ENCODE measurements at regions not wholly inside any gene's neighbourhood (a gene's known extent, or its start where the extent isn't known, plus 50 kb on each side); places are given as distances from the start of the nearest gene placed in this dataset.
"Not testable (repeated sequence)": the region's sequence is repeated elsewhere in the genome, so short reads cannot be mapped to it uniquely, and the experiment has no call there.

DNA sequence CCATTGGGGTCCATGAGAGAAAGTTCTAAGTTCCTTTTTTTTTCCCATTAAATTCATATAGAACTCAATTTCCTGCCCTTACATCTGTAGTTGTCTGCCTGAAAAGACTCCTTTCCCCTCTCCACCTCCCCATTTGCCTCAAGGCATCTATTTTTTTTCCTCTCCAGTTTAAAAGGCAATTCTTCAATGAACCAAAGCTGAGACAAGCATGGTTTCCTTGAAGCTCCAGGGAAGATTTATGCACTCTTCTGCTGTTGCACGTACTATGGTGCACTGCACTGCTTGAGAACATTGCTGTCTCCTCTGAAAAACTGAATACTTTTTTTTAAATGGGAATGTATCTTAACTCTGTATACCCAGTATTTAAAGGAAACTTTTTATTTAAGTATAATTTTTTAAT is 465.2 kb downstream of the CD83 start:
- DNase-seq, result no peak

DNA sequence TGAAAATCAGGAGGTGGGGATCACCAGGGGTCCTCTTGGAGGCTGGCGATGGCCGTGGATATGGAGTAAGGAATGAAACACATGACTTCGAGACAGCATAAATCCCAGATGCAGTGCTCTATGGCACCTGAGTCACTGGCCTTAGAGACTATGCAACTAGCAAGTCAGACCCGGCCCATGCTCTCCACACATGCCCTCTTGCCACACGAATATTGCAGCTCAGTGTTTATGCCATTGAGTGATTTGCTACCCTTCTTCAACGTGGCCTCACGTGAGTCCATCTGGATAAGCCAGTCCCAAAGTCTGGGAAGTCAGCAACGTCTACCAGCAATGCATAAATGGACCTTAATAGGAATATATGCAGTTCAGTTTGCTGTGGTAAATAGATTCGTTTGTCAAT is 466.3 kb downstream of the CD83 start:
- DNase-seq, result no peak

DNA sequence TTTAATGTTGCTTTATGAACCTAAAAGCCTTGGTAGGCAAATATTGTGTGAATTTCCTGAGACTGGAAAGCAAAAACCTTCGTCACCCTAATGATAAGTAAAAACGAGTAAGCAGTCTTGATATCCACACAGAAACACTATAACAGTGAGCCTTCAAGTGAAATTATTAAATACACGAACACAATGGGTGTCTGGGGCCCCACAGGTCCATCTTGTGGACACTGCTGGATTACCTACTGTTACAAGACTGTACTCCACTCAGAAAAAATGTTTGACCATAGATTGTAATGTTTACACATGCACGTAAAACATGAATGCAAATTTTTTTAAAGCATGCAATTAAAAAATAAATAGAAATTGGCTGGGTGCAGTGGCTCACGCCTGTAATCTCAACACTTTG is 466.9 kb downstream of the CD83 start:
- DNase-seq, result no peak

DNA sequence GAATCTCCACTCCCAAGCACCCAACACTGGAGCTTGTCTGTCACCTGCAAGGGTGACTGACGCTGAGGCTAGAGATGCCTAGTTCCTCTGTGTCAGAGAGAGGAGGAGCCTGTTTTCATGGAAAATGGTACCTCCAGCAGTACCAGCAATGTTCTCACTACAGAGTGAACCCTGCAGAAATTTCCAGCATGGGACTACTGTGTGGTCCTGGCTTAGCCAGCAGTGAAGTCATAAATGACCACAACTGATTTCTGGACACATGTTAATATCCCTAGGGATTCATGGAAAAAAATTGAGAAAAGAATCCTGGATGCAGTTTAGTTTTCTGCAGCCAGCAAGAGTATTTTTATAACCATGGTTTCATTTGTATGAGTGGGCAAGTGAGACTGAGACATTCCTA is 468.1 kb downstream of the CD83 start:
- DNase-seq, result no peak

DNA sequence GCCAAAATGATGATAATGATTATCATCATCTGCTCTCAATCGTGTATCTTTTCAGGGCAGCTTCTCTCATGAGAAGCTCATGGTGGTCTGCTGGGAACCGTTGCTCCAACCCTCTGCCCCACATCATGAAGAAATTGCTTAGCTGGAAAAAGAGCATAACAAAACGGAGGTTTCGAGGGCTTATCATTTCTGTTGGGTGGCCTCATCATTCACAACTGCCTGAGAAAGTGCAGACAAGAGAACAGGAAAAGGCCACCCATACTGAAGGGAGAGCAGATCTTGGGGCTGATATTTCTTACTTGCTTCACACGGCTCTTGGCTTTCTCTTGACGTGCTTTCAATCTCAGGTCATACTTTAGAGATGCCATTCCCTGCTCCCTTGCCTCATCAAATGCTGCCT is 471.6 kb downstream of the CD83 start:
- DNase-seq, result no peak

DNA sequence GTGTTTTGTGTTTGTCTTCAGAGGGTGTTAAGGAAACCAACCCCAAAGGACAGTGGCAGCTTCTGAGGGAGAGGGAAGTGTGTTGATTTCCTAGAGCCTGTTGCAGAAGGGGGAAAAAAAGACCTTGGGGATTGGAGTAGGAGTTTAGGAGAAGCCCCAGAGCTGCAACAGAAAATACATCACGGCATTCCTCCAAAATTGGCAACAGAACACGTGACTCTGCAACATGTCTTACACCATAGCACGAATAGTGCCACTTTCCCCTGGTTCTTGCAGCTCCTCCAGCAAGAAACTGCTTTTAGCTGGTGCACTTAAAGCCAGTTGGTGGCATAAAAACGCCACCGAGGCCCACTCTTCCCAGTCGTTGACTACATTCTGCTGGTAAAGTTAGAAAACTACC is 473.0 kb downstream of the CD83 start:
- no peak for DNase-seq

DNA sequence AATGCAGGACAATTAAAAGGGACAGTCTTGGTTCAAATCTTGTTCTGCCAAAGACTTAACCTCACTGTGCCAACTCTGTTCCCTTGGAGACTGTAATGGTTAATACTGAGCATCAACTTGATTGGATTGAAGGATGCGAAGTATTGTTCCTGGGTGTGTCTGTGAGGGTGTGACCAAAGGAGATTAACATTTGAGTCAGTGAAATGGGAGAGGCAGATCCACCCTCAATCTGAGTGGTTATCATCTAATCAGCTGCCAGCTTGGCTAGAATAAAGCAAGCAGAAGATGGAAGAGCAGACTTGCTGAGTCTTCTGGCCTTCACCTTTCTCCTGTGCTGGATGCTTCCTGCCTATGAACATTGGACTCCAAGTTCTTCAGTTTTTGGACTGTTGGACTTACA is 474.4 kb downstream of the CD83 start:
- no peak for DNase-seq

DNA sequence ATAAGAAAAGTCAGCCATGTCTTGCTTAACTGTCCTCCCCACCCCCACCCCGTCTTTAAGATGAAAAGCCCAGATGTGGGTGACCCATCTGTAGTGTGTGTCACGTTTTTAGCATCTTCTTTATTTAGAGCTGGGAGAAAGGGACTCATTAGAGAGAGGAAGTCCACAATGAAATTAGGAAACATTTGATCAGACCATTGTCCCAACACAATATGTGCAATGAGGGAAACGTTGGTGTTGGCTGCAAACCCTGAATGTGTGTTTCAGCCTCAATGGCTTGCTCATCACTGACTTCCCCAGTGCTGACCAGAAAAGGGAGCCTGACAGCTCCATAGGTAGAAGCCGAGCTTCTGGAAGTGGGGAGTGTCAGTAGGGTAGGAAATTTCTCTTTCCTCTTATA is 475.7 kb downstream of the CD83 start:
- no peak for DNase-seq

DNA sequence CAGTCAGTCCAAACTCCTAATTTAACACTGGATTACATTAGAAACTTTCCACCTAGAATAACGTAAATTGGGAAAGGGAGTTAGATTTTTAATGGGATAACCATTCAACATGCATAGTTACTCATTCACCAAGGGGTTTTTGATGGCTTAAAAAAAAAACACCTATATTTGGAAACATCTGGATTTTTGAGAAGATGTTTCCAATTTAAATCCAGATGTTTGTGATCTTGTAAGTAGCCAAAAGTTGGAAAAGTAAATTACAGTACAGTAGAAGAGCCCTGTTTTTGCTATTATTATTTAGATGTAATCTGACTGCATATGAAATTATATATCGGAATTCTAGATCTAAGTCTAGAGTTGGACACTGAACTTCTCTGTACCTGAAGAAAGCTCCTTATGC is 478.2 kb downstream of the CD83 start:
- DNase-seq, result no peak

DNA sequence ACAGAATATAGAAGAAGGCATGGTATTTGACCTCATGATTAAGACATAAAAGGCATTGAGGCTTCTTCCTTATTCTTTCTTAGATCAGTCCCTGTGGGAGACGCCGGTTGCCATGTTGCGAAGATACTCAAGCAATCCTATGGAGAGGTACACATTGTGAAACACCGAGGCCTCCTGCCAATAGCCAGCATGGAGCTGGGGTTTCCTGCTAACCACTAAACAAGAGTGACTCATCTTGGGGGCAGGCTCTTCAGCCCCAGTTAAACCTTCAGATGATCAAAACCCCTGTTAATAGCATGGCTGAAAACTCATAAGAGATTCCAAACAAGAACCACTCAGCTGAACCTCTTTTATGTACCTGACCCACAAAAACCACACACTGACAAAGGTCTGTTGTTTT is 478.8 kb downstream of the CD83 start:
- no peak for DNase-seq

DNA sequence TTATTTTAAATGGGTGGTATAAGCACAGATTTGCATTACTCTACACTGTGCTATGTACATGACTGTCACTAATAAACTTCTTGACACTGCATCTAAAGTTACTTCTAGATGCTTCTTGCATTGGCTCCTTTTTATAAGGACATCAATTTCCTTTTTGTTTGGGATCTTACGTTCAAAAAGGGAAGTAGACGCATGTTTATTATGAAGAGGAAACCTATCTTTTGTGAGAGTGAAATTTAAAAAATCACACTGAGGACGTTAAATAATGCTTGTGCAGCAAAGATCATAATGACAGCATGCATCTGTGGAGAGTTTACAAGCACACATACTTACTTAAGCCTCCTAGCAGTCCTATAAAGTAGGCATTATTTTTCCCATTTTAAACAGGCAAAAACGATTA is 479.5 kb downstream of the CD83 start:
- no peak for DNase-seq

DNA sequence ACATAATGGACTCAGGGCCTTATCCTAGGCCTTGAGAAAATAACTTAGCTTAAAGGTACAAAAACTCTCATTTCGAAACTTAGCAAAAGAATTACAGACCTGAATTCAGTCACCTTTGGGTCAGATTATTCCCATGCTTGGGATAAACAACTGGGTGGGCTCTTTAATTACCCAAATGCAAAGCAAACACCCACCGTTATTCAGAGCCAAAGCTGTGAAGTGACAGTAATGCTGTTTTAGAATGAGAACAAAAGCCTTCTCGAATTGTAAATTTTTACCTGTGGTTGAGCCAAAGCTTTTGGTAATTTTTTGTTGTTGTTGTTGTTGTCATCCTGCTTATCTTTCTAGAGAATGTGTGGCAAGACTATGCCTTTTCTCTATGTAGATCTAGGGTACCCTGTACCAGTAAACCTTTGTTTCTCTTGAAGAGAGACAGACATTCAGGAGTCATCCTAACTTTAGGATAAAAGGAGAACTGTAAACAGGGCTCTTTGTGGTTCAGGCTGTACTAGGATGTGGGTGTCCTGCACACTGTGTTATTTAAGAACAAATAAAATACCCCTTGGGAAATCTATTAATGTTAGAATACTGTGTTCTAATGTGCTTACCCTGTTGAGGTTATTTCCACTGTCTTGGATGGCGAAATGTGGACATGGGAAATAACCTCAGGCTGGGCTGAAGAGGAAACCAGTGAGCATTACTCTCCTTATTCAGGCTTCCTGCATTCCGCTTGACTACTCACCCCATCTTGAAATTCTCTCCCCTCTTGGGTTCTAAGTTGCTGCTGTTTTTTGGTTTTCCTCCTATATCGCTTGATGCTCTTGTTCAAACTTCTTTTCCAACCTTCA is 480.7 kb downstream of the CD83 start:
- no peak for DNase-seq

DNA sequence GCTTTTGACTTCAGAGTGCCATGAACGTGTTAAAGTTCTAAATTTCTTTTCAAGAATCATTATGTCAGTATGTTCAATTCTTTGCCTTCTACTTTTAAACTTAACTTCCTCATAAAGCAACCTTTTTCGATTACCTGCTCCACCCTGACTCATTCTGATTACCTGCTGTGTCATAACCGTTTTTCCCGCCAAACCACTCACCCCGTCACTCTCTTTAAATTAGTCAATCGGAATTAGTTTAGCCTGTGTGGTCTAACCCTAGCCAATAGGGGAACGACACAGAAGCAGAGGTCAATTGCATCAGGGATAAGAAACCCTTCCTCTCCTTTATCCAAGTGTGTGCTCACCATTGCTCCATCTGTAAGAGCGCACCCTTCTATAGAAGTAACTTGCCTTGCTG is 482.7 kb downstream of the CD83 start:
- DNase-seq, result not testable (repeated sequence)

DNA sequence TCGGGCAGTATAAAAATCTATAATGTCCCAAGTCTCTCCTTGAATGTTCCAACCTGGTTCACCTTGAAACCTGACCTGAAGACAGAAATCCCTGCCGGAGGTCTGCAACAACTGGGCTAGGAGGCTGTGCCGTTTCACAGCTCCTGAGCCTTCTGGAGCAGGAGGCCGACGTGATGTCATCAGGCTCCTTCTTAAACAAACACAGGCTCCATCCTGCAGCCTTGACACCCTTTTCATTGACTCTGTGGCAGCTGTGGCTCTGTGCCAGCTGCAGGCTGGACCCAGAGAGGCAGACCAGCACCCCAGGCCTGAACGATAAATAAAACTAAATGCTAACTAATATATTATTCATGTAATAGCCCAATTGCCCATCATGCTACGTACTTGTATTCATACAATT is 483.9 kb downstream of the CD83 start:
- no peak for DNase-seq

DNA sequence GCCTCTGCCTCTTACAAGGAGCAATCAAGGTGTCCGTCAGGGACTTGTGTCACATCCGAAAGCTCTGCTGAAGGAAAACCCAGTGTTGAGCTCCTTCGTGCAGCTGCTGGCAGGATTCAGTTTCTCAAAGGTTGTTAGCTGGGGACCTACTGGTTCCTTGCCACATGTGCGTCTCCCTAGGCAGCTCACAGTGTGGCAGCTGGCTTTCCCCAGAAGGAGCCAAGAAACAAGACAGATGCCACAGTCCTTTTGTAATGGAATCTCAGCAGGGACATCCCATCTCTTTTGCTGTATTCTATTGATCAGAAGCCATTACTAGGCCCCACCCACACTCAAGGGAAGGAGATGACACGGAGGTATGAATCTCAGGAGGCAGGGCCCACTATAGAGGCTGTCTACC is 488.8 kb downstream of the CD83 start:
- no peak for DNase-seq

DNA sequence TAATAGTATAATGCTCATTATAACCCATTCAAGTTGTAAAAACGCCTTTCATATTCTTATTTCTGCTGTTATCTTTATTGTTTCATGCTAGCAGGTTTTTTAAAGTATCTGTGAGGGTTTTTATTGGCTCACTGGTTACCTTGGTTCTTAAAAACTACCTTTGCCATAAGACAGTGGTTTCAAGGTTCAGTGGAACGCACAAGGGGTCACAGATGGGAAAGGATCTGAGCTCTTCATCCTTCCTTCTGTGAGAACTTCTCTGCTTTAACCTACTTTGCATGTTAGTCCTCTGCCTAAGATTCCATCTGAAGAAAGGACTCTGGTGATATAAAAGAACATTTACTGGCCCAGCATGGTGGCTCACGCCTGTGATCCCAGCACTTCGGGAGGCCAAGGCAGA is 492.6 kb downstream of the CD83 start:
- DNase-seq, result no peak

DNA sequence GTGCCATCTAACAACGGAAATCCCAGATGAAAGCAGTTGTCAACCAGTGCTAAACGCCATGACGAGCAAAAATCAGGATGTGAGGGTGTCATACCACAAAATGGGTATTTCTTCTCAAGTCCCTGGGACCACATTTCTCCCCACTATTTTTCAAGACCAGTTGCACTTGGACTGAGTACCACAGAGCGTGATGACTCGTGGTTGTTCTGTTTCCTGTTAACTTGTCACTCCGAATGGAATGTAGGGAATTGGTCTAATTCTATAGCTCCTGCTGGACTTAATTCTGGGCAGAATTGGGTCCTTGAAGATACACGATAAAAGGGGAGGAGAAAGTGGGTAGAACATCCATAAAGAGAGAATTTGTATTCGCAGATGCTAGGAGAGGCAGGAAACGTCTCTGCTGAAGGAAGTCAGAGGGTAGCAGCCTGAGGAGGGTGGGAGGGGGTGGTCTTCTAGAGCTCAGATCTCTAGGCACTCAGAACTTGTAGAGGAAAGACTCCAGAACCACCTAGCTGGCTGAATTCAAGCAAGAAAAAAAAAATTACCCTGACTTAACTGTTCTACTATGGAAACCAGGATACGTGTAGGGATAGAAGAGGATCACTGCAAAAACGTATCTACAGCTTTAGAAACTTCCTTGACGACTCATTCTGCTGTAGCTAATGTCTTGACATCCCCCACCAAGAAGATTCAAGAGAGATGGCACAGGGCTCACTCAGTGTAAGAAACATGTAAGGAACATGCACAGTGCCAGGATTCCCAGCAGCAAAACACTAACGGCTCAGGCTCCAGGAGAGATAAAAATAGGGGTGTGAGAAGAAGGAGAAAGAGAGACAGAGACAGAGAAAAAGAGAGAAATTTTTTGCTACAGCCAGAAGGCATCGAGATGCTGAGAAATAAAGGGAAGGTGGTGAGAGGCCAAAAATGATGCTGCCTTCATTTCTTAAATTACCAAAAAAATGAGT is 494.7 kb downstream of the CD83 start:
- no peak for DNase-seq

DNA sequence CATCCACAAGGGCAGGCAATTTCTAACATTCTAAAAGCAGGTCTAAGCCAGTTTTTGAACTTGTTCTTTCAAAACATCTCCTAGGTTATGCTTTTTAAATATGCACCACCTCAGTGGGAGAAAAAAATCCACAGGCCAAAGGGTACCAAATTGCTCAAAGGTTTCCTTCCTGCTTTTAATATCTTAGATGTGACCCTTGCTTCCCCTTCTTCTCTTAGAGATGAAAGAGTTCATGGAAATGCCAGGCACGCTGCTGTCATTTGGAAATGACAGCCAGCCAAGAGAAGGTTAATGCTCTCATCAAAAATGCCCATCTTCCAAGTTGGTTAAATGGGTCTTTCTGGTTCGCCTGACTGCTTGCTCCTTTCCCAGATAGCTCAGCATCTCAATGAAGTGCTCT is 497.1 kb downstream of the CD83 start:
- no peak for DNase-seq

DNA sequence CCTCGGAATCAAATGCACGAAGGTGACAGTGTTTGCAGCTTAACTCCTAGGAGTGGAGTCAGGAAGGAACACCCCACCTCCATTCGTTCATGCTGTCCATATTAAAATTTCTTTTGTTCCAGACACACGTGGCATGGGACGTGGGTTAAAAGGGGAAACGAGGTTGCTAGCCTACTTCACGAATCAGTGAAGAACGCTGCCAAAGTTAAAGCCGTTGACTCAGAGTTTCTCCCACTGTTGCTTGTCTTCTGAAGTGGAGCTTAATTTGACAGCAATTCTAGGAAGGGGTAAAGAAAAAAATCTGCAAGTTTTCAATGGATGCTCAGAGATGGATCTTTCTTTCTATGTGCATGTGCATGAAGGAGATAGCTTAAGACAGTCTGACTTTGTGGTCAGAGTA is 499.1 kb downstream of the CD83 start:
- no peak for DNase-seq

DNA sequence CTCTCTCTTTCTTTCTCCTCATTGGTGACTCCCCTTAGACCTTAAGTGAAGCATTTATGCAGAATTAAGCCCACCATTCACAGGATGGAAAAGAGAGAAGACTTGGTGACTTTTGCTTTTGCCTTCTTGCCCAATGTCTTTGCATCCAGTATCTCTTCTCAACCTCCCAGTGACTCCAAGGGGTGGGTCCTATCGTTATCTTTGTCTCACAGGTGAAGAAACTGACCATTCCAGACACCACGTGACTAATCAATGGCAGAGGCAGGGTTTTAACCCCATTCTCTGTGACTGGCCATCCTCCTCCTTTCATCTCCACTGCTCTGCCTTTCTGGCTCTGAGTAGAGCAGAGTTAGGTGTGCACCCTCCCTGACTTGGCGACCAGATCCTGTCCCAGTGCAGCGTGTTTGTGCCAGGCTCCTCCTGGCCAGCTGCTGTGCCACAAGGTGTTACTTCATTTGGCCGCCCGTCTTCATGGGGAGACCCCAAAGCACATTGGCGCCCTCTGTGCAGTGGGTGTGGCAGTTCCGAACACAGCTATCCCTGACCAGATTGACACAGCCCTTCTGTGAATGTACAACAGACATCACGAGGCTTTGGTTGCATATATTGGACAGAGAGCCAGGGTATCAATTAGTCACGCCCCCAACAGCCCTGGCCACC is 501.3 kb downstream of the CD83 start:
- DNase-seq, result no peak

DNA sequence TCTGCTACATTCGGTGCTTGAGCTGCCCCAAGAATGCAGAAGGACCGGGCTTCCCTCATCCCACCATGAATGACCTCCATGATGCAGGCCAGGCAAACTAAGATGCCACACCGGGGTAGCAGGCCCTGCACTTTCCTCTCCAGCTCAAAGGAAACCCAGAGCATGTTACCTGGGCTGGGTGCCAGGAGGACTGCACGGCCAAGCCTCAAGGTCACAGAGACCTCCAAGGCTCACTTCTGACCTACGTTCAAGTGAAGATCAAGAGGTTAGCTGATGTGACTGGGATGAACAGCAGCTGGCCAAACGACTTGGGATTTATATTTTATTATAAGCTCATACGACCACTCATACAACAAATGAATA is 501.8 kb downstream of the CD83 start:
- DNase-seq, result no peak

DNA sequence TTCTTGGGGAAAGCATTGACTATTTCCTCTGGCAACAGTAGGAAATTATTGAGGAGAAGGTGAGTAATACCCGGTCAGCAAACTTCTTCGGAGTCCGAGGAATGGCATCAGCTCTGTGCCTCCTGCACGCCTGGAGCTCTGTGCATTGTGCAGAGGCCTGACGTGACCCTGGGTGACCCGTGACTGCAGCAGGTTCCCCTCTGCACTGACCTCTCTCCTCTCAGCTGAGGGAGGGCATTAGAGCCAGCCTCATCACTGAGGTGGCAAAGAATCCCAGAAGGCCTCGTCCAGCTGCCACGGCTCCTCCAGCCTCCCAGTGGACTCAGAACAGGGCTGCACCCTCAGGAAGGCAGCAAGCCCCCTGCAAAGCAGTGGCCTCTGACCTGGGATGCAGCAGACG is 502.9 kb downstream of the CD83 start:
- DNase-seq, result no peak

DNA sequence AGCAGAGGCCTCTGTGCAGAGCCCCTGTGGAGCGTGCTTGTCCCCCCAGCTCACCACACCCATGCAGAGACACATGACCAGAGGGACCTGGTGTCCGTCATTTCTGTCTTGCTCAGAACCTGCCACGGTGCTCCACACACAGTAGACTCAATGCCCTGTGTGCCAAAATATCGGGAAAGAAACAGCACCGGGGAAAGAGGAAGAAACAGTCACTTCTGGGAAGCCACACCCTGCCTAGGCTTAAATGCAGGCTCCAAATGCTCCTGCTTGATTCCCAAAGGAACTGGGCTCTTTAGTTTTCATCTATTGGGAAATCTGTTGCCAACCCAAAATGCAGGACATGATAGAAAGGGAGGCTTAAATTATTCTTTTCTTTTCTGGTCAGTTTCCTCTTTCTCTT is 503.9 kb downstream of the CD83 start:
- DNase-seq, result no peak

DNA sequence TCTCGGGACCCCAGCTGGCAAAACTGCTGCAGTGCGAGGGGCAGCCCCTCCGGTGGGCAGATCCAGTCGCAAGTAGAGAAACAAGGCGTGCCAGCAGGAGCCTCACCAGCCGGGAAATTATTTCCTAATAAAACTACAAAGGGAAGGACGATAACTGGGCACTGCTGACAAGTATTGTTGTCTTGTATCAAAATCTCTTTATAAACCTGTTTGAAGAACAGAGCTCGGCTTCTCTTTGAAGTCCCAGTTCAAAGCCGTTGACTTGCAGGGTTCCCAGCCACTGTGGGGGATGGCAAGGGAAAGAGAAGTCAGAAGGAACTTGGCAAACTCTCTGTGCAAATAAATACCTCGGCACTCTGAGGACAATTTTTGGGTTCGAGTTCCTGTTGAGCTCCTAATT is 504.5 kb downstream of the CD83 start:
- no peak for DNase-seq

Data from KG1 (cell line).